ENCODE measurements at regions not wholly inside any gene's neighbourhood (a gene's known extent, or its start where the extent isn't known, plus 50 kb on each side); places are given as distances from the start of the nearest gene placed in this dataset.
"Not testable (repeated sequence)": the region's sequence is repeated elsewhere in the genome, so short reads cannot be mapped to it uniquely, and the experiment has no call there.

DNA sequence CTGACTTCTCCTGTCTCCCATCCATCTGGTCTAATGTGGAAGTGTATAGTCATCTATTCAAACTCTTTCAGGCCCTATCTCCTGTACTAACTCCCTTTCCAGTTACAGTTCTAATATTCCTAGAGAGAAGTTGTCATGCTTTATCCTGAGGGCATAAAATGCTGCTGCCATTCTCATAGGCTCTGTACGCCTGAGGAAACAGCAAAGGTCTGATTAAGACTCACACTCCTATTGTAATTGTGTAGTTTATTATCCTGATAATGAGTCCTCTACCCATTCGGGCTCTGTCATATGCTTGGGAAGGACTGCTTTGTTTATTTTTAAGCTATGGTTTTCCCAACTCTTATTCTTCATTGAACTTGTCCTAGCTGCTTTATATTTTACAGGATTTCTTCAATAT lies 290.4 kb downstream of the TMEM38B start:
- DNase-seq = no peak

DNA sequence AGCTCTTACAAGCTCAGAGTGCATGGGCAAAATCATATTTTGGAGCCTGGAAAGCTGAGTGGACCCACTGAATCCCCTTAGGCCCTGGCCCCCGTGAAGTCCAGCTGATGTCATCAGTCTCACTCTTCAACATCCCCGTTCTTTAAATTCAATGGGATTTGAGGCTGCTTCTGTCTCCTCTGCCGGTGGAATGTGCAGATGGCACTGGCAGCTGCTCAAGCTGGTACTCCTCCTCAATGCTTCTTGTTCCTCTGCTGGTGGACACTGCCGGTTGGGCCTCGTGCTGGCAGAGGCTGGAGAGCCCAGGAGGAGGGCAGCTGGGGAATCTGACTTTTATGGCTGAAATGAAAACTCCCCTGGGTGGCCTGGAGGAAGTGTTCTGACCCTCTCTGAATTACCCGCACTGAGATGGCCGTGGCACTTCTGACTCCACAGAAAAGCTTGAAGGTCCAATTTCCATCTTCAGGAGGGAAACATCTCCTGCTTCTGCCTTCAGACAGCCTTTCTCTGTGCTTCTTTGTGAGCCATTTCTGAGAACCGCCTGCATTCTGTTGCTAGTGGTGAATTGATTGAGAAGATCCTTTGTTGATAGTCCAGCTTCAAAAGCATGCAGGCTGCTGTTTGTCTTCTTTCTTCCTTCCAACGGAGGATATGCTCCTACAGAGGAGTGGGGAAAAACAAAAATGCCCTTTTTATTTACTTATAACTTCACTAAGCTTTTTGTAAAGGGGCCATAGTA lies 298.9 kb downstream of the TMEM38B start:
- DNase-seq = no peak

DNA sequence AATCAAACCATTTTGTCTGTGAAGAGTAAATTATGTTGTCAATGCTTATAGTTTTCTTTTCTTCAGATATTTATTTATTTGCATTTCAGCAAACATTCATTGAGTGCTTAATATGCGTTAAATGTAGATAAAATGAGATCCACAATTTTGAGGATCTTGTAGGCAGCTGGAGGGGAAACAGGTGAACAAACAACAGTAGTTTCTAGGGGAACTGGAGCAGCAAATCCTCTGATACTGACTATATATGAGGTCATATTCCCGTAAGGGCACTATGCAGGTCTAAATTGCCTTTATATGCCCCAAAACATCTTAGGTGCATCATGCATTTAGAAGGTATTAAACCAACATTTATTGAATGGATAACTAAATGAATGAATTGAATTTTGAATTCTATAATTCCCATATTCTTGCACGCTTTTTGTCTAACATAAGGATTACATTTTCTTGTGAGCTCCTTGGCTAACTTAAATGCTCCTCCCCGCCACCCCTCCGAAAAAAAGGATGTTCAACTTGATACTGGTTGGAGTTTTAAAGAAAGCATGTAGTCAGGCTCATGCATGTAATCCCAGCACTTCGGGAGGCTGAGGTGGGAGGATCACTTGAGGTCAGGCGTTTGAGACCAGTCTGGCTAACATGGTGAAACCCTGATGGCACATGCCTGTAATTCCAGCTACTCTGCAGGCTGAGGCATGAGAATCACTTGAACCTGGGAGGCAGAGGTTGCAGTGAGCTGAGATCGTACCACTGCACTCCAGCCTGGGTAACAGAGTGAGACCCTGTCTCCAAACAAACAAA lies 299.8 kb downstream of the TMEM38B start:
- DNase-seq = no peak

DNA sequence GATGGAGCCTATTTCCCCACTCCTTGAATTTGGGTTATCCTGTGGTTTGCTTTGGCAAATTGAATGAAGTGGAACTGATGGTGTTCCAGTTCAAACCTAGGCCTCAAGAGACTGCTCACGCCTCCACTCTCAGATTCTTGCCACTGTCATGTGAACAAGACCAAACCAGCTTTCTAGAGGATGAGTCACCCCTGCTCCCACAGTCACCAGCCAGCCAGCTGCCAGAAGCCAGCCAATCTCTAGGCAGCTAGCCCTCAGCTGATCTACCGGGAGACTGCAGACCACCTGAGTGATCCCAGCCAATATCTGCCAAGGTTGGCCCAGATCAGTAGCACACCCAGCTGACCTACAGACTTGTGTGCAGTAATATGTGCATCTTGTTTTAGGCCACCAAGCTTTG lies 300.6 kb downstream of the TMEM38B start:
- DNase-seq = no peak

DNA sequence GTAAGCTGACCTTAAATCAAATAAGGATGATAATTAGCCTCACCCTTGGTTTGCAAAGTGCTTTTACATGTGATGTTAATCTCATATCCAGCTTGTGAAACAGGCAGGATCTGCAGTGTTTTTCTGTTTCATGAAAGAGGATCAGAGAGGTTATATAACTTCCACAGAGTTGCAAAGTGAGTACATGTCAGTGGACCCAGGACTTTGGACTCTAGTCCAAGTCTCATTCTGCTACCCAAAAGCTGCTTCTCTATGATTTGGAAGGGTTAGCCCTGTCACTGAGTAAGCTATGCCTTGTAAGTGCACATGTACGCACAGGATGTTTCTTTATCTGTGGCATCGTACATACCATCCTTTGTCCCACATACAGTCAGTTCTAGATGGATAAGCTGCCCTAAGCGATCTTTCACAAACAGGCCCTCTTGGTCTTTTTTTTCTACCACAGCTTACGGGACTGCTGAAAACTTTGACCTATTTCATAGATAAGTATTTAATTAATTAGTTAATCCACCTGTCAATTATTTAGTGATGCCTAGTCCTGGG lies 322.9 kb downstream of the TMEM38B start:
- DNase-seq = no peak

DNA sequence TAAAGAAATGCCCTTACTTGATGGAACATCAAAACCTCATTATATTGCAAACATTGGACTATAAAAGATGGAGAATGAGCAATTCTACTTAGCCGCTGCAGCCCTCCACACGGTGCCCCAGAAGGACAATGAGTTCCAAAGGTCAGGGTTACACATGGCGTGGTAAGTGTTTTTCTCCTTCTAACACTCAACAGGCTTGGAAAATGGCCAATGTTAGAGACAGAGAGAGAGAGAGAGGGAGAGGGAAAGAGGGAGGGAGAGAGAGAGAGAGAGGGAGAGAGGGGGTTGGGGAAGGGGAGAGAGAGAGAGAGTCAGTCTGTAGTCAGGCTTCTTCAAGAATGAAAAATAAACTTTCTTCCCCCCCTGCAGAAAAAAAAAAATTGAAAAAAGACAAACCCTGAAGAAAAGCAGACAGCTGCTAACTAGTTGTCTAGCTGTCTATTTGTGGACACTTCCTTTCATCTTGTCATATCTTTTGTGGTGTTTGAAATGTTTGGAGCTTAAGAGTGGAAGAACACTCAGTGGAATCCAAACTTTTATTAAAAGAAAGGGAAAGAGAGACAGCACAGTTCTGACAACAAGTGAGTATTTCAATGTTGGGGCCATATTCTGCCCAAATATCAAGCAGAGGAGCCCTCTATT lies 324.8 kb downstream of the TMEM38B start:
- DNase-seq = no peak

DNA sequence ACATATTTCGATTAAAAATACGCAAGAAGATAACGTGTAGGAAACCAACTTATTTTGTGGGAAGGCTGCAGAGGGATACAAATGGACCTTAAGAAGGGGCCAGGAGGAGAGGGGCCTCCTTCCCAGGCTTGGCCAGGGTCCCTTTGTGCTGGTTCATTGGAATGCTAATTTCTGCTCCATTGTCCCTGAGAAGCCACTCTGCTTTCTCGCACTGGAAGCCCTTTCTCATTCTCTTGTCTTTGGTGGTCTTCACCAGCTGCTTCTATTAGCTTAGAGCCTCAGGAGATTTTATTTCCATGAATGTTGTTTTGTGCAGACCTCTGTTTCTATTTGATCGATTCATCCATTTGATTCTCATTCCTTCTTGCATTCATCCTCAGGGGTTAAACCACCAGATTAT lies 325.4 kb downstream of the TMEM38B start:
- no peak for DNase-seq

DNA sequence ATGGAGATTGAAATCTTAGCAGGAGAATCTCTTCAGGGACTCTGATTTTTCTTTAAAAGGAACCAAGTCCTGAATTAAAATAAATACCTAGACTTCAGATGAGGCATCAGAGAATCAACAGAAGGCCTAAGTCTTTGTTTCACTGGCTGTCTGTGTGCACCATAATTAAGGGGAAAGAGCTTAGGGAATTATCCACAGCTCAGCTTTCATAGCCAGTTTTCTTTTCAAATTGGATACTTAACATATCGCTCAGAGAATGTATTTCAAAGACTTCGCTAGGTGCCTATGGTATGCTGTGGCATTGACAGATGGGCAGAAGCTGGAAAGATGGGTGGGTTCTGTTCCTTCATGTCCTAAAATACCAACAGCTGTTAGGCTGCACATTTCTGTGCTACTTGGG lies 325.8 kb downstream of the TMEM38B start:
- no peak for DNase-seq

DNA sequence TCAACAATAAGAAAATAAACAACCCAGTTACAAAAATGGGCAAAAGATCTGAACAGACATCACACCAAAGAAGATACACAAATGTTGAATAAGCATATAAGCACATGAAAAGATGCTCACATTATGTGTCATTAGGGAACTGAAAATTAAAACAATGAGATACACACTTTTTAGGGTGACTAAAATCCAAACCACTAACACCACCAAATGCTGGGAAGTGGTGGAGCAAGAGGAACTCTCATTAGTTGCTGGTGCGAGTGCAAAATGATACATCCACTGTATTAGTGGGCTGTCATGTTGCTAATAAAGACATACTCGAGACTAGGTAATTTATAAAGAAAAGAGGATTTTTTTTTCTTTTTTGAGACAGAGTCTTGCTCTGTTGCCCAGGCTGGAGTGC lies 329.1 kb downstream of the TMEM38B start:
- DNase-seq = no peak

DNA sequence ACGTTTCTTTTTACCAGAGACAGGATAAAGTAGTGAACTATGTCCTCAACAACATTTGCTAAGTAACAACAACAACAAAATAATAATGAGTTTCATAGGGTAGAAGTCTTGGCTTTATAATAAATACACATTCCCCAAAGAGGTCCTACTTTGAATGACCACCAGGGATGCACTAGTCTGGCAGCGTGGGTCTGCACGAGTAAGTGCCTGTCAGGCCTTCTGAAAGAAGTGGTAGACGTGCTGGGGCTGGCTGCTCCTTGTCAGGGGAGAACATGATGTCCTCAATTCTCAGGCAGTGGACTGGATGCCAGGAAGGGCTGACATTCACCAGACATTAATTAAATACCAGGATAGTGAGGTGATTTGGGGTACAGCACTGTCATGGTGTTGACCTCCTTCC lies 331.1 kb downstream of the TMEM38B start:
- DNase-seq = no peak

DNA sequence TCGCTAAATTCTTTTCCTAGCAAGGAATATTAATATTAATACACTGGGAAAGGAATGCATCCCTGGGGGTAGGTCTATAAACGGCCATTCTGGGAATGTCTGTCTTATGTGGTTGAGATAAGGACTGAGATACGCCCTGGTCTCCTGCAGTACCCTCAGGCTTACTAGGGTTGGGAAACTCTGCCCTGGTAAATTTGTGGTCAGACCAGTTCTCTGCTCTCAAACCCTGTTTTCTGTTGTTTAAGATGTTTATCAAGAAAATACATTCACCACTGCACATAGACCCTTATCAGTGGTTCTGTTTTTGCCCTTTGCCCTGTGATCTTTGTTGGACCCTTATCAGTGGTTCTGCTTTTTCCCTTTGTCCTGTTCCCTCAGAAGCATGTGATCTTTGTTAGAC lies 335.8 kb downstream of the TMEM38B start:
- DNase-seq = not testable (repeated sequence)

DNA sequence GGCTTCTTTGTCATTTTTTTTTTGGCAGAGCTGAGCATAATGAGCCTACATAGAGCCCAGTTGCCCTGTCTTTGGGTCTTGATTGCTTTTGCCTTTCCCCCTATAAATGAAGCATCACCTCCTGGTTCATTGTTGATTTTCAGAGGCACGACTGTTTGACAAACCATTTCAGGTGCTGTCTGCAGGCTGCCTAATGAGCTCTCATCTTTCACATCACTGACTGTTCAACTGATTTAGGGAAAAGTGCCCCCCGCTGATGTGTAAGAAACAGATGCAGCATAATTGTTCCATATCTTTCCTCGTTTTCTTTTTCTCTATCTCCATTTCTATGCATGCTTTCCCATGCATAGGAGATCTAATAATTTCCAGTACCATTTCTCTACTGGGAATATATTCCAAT lies 338.6 kb downstream of the TMEM38B start:
- DNase-seq = no peak

DNA sequence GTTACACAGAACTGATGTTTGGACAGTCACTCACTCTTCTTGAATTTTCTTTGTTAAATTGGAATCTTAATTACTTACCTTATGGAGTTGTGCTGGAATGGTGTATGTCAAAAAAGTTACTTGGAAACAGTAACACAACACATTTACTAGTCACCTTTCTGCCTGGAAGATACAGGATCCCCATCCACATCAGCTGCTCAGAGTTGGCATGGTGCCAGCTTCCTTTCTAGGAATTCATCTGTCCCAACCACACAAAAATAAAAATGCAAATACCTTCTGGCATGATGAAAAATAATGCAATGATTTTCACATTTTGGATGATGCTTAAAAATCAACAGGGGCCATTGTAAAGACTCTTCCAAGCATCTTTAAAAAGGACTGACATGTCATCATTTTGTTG lies 341.5 kb downstream of the TMEM38B start:
- no peak for DNase-seq

DNA sequence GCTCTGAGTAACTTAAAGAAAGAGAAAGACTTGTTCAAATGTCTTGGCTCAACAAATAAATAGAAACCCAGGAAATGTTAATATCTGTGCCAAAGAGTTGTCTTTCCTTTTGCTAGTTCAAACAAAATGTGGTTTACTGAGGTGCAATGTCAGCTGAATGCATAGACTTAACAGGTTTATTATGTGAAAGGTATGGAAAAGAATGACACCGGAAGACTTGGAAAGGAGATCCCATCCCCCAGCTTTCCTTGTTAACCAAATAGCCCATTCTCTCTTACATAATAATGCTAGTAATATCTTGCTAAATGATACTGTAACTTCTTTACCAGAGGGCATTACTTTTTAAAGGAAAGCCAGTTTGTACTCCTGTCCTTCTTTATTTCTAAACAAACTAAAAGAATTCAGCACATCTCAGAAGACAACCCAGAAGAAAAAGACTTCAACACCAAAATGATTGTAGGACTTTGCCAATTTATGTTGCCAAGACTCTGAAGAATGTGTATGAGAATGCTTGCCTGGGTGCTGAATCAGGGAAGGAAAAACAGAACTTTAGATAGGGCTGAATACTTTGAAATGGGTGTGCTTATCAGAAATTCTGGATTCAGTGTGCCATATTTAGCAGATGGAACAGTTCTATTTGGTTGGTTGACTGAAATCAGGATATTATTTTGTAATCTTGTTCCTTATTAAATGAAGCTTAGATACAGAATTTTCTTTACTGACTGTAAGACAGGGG lies 344.1 kb downstream of the TMEM38B start:
- DNase-seq = no peak

DNA sequence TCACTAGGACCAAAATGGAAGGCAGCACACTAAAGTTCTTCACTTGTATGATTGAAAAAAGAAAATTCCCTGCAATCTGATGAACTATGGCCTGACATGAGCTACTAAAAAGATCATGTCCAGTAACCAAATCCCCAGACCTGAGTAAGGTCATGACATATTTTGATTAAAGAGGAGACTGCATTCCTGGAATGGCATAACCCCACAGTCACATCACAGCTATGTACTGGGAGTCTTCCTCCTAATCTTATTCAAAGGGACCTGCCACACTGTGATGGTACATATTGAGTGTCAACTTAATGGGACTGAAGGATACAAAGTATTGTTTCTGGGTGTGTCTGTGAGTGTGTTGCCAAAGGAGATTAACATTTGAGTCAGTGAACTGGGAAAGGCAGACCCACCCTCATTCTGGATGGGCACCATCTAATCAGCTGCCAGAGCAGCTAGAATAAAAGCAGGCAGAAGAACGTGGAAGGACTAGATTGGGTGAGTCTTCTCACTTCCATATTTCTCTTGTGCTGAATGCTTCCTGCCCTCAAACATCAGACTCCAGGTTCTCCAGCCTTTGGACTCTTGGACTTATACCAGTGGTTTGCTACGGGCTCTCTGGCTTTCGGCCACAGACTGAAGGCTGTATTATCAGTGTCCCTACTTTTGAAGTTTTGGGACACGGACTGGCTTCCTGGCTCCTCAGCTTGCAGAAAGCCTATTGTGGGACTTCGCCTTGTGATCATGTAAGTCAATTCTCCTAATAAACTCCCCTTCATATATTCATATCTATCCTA lies 345.0 kb downstream of the TMEM38B start:
- no peak for DNase-seq

DNA sequence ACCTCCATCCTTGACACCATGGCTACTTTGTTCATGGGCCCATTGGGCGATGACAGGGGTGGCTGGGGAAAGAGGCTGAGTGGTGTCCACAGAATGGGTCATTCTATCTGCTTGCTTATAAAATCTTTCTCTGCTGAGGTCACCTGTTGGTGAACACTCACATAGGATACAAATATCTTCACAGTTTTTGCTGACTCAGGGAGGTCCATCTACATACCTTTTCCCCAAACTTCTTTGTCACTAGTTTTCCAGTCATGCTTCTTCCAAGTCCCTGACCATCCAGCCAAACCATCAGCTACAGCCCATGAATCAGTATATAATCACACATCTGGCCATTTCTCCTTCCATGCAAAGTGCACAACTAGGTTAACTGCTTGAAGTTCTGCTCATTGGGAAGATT lies 347.6 kb downstream of the TMEM38B start:
- DNase-seq = not testable (repeated sequence)

DNA sequence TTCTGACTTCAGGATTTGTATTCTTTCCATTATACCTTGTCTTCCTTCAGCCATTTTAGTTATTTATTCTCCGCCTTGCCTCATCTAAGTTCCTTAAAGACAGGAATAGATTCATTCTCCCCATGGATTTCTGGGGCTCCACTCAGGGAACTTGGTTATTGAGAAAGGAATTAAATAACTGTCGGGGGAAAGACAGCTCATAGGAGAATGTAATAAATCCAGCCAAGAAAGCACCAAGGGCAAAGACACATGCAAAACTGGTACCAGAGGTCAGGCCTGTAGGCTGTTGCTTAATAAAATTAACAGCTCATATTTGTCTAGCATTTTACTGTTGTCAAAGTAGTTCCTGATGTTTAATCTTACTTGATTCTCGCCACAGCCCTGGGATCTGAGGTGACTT lies 357.2 kb downstream of the TMEM38B start:
- no peak for DNase-seq

DNA sequence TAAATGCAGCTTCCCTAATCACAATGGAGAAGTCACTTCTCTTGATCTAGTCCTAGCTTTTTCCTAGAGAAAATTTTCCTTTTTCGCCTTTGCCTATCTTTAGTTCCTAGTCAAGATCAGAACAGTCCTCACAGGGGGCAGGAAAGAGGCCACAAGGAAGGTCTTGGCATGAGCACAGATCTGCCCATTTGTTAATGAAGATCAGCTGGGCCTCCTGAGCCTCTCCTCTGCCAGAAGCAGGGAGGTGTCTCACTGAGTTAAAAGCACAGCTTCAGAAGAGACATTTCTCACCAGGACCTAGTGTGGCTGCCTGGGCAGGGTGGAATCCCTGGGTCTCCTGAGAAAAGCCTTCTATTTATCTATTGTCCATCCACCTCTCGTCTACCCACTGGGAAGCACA lies 357.8 kb downstream of the TMEM38B start:
- DNase-seq = no peak

DNA sequence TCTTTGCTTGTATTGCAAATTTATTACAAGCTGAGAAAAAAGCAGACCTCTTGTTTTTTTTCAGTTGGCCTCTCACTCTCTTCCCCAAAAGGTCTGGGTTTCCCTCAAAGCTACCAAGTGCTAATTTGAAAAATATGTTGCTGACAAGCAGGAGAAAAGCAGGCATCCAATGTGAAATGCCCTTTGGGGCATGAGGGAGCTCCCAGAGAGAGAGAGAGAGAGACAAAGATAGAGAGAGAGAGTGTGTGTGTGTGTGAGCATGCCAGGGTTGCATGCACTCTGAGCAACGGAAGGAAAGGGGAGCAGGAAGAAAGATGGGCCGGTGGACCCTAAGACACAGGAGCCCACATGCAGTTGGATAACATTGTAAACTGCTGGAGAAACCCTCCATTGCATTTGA lies 358.4 kb downstream of the TMEM38B start:
- DNase-seq = no peak

DNA sequence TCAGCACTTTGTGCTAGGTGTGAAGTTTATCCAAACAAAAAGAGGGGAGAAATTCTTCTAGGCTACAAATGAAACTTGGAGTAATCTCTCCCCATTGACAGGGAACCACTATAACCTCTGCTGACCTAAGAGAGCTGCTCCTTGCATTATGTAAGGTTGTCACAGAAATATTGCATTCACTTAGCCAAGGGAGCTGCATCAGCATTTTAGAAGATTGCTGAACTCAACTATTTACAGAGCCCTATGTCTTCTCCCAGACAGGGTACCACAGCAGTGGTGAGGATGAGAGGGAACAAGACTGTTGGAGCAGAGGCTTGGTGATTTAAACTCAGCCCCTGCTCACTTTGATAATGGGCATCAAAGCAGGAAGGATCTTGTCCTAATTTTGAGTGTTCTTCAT lies 362.0 kb downstream of the TMEM38B start:
- DNase-seq = no peak

DNA sequence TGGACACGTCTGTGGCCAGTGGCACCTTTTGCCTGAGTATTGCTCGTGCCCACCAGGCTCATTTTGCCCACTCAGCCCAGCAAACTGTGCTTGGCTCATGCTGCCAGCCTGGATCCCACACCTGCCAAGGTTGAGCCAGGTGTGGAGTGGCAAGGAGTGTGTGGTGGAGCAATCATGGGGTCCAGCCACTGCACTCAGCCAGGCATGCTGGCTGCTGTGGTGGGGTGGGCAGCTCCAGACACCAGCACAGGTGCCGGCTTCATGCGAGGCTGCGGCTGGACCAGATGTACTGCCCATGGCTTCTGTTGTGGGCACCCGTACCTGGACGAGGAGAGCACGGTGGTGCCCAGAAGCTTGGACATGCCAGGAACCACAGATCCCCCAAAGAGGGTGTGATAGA lies 364.1 kb downstream of the TMEM38B start:
- no peak for DNase-seq

DNA sequence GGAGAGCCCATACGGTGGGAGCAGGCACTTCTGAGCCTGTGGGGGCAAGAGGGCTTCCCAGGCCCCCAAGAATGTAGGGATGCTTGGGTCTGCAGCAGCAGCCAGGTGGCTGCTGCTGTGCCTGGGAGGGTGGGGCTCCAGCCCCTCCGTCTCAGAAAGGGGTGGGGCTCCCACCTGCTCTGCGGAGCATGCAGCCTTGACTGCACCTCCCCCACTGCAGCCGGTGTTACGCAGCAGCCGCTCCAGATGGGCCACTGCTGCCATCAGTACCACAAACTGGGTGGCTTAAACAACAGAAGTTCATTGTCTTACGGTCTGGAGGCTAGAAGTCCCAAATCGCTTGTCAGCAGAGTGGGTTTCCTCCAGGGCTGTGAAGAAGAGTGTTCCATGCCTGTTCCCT lies 365.5 kb downstream of the TMEM38B start:
- no peak for DNase-seq

All from AML-193 (cell line).